ENCODE measurements at regions not wholly inside any gene's neighbourhood (a gene's known extent, or its start where the extent isn't known, plus 50 kb on each side); places are given as distances from the start of the nearest gene placed in this dataset.

DNA sequence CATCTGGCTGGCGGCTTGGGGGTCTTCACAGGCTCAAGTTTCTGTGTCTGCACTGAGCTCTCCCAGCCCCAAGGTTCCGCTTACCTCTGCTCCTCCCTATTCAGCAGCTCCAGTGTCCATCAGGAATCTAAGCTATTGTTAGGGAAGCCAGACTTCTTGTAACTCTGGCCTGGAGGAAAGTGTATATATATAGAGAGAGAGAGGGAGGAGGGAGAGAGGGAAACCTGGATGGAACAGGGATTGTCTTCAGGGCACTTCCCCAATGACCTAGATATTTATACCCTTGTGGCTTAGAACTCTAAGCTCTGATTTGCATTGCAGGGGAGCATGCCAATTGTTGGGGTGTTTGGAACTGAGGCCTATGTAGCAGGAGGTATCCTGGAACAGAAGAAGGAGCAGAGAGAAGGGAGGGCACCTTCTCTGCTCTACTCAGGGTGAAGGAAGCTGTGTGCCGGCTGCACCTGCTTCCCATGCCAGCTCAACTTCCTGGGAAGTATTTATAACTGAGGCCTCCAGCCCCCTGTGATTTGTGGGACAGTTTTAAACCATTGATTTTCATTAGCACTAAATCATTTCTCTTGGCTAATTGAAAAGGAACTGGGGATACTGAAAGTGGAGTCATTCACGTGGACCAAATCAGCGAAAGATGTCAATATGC lies 70.9 kb downstream of the NAV1 start:
- no peak overlapping the region for H3K4me3 ChIP-seq (ENCODE audit: low read length)
- no peaks in the 10 kb centered on the region for H3K27me3 ChIP-seq (ENCODE audit: insufficient read depth, low read depth, low read length)
- H3K9me3 ChIP-seq (ENCODE audit: low read length), result no peaks in the 10 kb centered on the region
- no peaks in the 10 kb centered on the region for H4K20me1 ChIP-seq (ENCODE audit: insufficient read depth)
- no peaks in the 10 kb centered on the region for H3K36me3 ChIP-seq (ENCODE audit: insufficient read depth, low read length)
- no peaks in the 10 kb centered on the region for H3F3A ChIP-seq (ENCODE audit: insufficient read depth, low read length, poor library complexity, severe bottlenecking)
- H3K4me2 ChIP-seq (ENCODE audit: low read length), result no peak overlapping the region
- H3K9me2 ChIP-seq (ENCODE audit: insufficient read depth, low read length), result no peaks in the 10 kb centered on the region
- no peak overlapping the region for H3K9ac ChIP-seq (ENCODE audit: low read length)
- H3K27ac ChIP-seq (ENCODE audit: low read length), result no peak overlapping the region
- no peaks in the 10 kb centered on the region for H3K79me2 ChIP-seq (replicated peaks; ENCODE audit: insufficient read depth, low read length)
- TF ChIP-seq MXI1 (conservative IDR thresholded peaks at IDR 0.05; ENCODE audit: poor library complexity, severe bottlenecking) (no peak), TAF1 (IDR thresholded peaks at IDR 0.05; ENCODE audit: low read depth) (no peak), RAD21 (conservative IDR thresholded peaks at IDR 0.05) (no peak)
- TF ChIP-seq, protein P1, sequence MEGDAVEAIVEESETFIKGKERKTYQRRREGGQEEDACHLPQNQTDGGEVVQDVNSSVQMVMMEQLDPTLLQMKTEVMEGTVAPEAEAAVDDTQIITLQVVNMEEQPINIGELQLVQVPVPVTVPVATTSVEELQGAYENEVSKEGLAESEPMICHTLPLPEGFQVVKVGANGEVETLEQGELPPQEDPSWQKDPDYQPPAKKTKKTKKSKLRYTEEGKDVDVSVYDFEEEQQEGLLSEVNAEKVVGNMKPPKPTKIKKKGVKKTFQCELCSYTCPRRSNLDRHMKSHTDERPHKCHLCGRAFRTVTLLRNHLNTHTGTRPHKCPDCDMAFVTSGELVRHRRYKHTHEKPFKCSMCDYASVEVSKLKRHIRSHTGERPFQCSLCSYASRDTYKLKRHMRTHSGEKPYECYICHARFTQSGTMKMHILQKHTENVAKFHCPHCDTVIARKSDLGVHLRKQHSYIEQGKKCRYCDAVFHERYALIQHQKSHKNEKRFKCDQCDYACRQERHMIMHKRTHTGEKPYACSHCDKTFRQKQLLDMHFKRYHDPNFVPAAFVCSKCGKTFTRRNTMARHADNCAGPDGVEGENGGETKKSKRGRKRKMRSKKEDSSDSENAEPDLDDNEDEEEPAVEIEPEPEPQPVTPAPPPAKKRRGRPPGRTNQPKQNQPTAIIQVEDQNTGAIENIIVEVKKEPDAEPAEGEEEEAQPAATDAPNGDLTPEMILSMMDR (IDR thresholded peaks at IDR 0.05; ENCODE audit: poor library complexity, severe bottlenecking), result no peak
- no peak overlapping the region for H2AFZ ChIP-seq (ENCODE audit: low read depth, low read length)

DNA sequence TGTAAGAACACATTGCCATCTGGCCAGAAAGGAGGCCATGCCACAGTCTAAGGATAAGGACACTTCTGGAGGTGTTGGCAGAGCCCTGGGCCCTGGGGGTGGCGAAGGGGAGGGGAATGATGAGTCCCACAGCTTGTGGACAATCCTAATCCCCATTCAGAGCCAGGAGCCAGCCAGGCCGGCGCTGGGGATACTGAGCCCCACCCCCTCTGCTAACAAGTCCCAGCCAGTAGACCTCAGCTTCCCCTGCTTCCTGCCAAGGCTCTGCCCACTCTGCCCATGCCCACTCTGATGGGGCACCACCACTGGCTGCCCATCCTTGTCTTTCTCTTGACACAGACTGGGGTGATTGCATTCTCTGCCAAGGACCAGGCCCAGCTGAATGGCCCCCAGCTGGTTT lies 71.9 kb downstream of the NAV1 start:
- H3K4me2 ChIP-seq (ENCODE audit: low read length), result no peak overlapping the region
- H4K20me1 ChIP-seq (ENCODE audit: insufficient read depth), result no peaks in the 10 kb centered on the region
- H2AFZ ChIP-seq (ENCODE audit: low read depth, low read length), result no peak overlapping the region
- TF ChIP-seq MXI1 (conservative IDR thresholded peaks at IDR 0.05; ENCODE audit: poor library complexity, severe bottlenecking) (no peak), RAD21 (conservative IDR thresholded peaks at IDR 0.05) (no peak), EP300 (conservative IDR thresholded peaks at IDR 0.05; ENCODE audit: poor library complexity, severe bottlenecking) (no peak)
- H3K9ac ChIP-seq (ENCODE audit: low read length), result no peak overlapping the region
- H3K79me2 ChIP-seq (replicated peaks; ENCODE audit: insufficient read depth, low read length), result no peaks in the 10 kb centered on the region
- H3K9me3 ChIP-seq (ENCODE audit: low read length), result no peaks in the 10 kb centered on the region
- H3K27ac ChIP-seq (ENCODE audit: low read length), result no peak overlapping the region
- no peaks in the 10 kb centered on the region for H3F3A ChIP-seq (ENCODE audit: insufficient read depth, low read length, poor library complexity, severe bottlenecking)
- no peaks in the 10 kb centered on the region for H3K27me3 ChIP-seq (ENCODE audit: insufficient read depth, low read depth, low read length)
- no peak overlapping the region for H3K4me3 ChIP-seq (ENCODE audit: low read length)
- no peaks in the 10 kb centered on the region for H3K36me3 ChIP-seq (ENCODE audit: insufficient read depth, low read length)
- no peaks in the 10 kb centered on the region for H3K9me2 ChIP-seq (ENCODE audit: insufficient read depth, low read length)

DNA sequence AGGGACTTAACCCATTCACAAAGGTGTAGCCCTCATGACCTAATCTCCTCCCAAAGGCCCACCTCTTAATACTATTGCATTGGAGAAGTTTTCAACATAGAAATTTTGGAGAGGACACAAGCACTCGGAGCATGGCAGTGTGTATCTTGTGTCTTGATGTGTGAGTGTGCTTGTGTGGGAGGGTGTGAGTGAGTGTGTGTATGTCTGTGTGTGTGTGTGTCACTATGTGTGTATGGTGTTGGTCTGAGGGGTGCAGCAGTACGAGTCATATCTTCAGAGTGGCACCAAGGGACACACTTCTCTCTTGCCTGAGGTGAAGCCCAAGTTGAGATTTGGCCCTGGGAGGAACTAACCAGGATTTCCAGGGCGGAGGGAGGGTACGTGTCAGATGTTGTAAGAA lies 73.7 kb downstream of the NAV1 start:
- H3F3A ChIP-seq (ENCODE audit: insufficient read depth, low read length, poor library complexity, severe bottlenecking), result no peaks in the 10 kb centered on the region
- H3K4me2 ChIP-seq (ENCODE audit: low read length), result no peak overlapping the region
- H3K9me3 ChIP-seq (ENCODE audit: low read length), result no peaks in the 10 kb centered on the region
- no peaks in the 10 kb centered on the region for H3K27me3 ChIP-seq (ENCODE audit: insufficient read depth, low read depth, low read length)
- H3K9me2 ChIP-seq (ENCODE audit: insufficient read depth, low read length), result no peaks in the 10 kb centered on the region
- no peak overlapping the region for H2AFZ ChIP-seq (ENCODE audit: low read depth, low read length)
- no peaks in the 10 kb centered on the region for H3K79me2 ChIP-seq (replicated peaks; ENCODE audit: insufficient read depth, low read length)
- H4K20me1 ChIP-seq (ENCODE audit: insufficient read depth), result no peaks in the 10 kb centered on the region
- no peaks in the 10 kb centered on the region for H3K36me3 ChIP-seq (ENCODE audit: insufficient read depth, low read length)
- no peak overlapping the region for H3K9ac ChIP-seq (ENCODE audit: low read length)
- no peak overlapping the region for H3K27ac ChIP-seq (ENCODE audit: low read length)
- no peak for TF ChIP-seq MXI1 (conservative IDR thresholded peaks at IDR 0.05; ENCODE audit: poor library complexity, severe bottlenecking)
- no peak for TF ChIP-seq EZH2 (IDR thresholded peaks at IDR 0.05; ENCODE audit: borderline replicate concordance, insufficient read depth, low read length, poor library complexity, severe bottlenecking)
- no peak for TF ChIP-seq POLR2AphosphoS5 (IDR thresholded peaks at IDR 0.05)
- no peak for TF ChIP-seq SMC3 (conservative IDR thresholded peaks at IDR 0.05; ENCODE audit: poor library complexity)
- H3K4me3 ChIP-seq (ENCODE audit: low read length), result no peak overlapping the region
